DOHH2 (cell line): ENCODE measurements at regions not wholly inside any gene's neighbourhood (a gene's known extent, or its start where the extent isn't known, plus 50 kb on each side); places are given as distances from the start of the nearest gene placed in this dataset.

Experiments used
- H3F3A ChIP-seq: fragments of 200-600 bp; sonication (generic), shearing (Covaris generic); 2 replicates; pipeline ENCODE4 v1.6.0; 2016; ENCODE audit warnings: antibody characterized with exemption, mild to moderate bottlenecking; ENCODE audit not compliant: control insufficient read depth, insufficient read depth
- H3K27ac ChIP-seq: fragments of 200-600 bp; sonication (generic); 2 replicates; pipeline ENCODE4 v1.5.1; 2014; ENCODE audit warnings: low read depth, mild to moderate bottlenecking, low read length, moderate library complexity
- H3K27me3 ChIP-seq: fragments of 200-600 bp; sonication (generic); 2 replicates; pipeline ENCODE4 v1.6.1; 2014; ENCODE audit warnings: mild to moderate bottlenecking, low read length, mixed read lengths; ENCODE audit not compliant: control insufficient read depth
- H3K36me3 ChIP-seq: fragments of 200-600 bp; sonication (generic); 2 replicates; pipeline ENCODE4 v1.6.1; 2014; ENCODE audit warnings: mild to moderate bottlenecking, low read length, moderate library complexity, mixed read lengths; ENCODE audit not compliant: control insufficient read depth
- H3K4me1 ChIP-seq: fragments of 200-600 bp; sonication (generic); 2 replicates; pipeline ENCODE4 v1.6.1; 2014; ENCODE audit warnings: mild to moderate bottlenecking, low read length, mixed read lengths; ENCODE audit not compliant: control insufficient read depth
- H3K4me2 ChIP-seq: fragments of 200-600 bp; sonication (generic); 2 replicates; pipeline ENCODE4 v1.6.0; 2014; ENCODE audit warnings: mild to moderate bottlenecking, low read length, moderate library complexity
- H3K4me3 ChIP-seq: fragments of 200-600 bp; sonication (generic); 2 replicates; pipeline ENCODE4 v1.5.1; 2014; ENCODE audit warnings: mild to moderate bottlenecking, low read length, mixed read lengths
- H3K79me2 ChIP-seq: fragments of 200-600 bp; sonication (generic); 2 replicates; pipeline ENCODE4 v1.6.1; 2014; ENCODE audit warnings: mild to moderate bottlenecking, low read length, mixed read lengths; ENCODE audit not compliant: control insufficient read depth
- H3K9me2 ChIP-seq: fragments of 200-600 bp; sonication (generic); replicated peaks from 2 replicates; pipeline ENCODE4 v1.6.1; 2014; ENCODE audit warnings: mild to moderate bottlenecking, low read length, mixed read lengths; ENCODE audit not compliant: control insufficient read depth
- H3K9me3 ChIP-seq: fragments of 200-600 bp; sonication (generic); 2 replicates; pipeline ENCODE4 v1.6.1; 2014; ENCODE audit warnings: antibody characterized with exemption, low read length, mixed read lengths; ENCODE audit not compliant: control insufficient read depth, insufficient read depth
- H4K20me1 ChIP-seq: fragments of 200-600 bp; sonication (generic); 2 replicates; pipeline ENCODE4 v1.6.0; 2014; ENCODE audit warnings: low read depth, mild to moderate bottlenecking, antibody characterized with exemption, low read length, moderate library complexity; ENCODE audit not compliant: control insufficient read depth, insufficient read depth
- CTCF ChIP-seq: fragments of 200-600 bp; sonication (generic); IDR thresholded peaks from one replicate; pipeline ENCODE4 v1.5.1; 2014; ENCODE audit warnings: antibody characterized with exemption, mild to moderate bottlenecking, low read depth, low read length; ENCODE audit not compliant: poor library complexity, severe bottlenecking
- EZH2phosphoT487 ChIP-seq: fragments of 200-600 bp; sonication (generic); IDR thresholded peaks from 2 replicates; pipeline ENCODE4 v1.6.1; 2017; ENCODE audit warnings: borderline replicate concordance, mild to moderate bottlenecking, antibody characterized with exemption, low read length, moderate library complexity, mixed read lengths

GRCh38 chr5:148768806-148769415 lies 57.5 kb upstream of the ADRB2 start:
- no peak overlapping the region for H3K4me2 ChIP-seq
- no peaks in the 10 kb centered on the region for H4K20me1 ChIP-seq
- H3K36me3 ChIP-seq: no peaks in the 10 kb centered on the region
- H3K9me3 ChIP-seq: no peaks in the 10 kb centered on the region
- no peak overlapping the region for H3K4me3 ChIP-seq
- TF ChIP-seq EZH2phosphoT487 (no peak), CTCF (no peak)
- H3K79me2 ChIP-seq: no peaks in the 10 kb centered on the region
- peaks cover 3% of the 10 kb centered on the region for H3K4me1 ChIP-seq
- no peak overlapping the region for H3K27ac ChIP-seq
- no peaks in the 10 kb centered on the region for H3F3A ChIP-seq
- H3K9me2 ChIP-seq: no peaks in the 10 kb centered on the region
- H3K27me3 ChIP-seq: peaks cover 14% of the 10 kb centered on the region

GRCh38 chr5:148769941-148770340 lies 56.5 kb upstream of the ADRB2 start:
- TF ChIP-seq EZH2phosphoT487: no peak
- no peak for TF ChIP-seq CTCF
- Histone ChIP-seq H3K9me3 (no peaks in the 10 kb centered on the region), H3K4me2 (no peak overlapping the region), H4K20me1 (no peaks in the 10 kb centered on the region), H3K4me1 (peaks cover 8% of the 10 kb centered on the region), H3K27me3 (peaks cover 17% of the 10 kb centered on the region), H3K27ac (no peak overlapping the region), H3K79me2 (no peaks in the 10 kb centered on the region), H3K9me2 (no peaks in the 10 kb centered on the region), H3K4me3 (no peak overlapping the region), H3K36me3 (no peaks in the 10 kb centered on the region), H3F3A (no peaks in the 10 kb centered on the region)

GRCh38 chr5:148774313-148774712 lies 52.1 kb upstream of the ADRB2 start:
- H3K27me3 ChIP-seq: peaks cover 14% of the 10 kb centered on the region
- no peak overlapping the region for H3K27ac ChIP-seq
- H3K4me2 ChIP-seq: no peak overlapping the region
- no peaks in the 10 kb centered on the region for H3F3A ChIP-seq
- no peak overlapping the region for H3K4me3 ChIP-seq
- TF ChIP-seq CTCF: no peak
- TF ChIP-seq EZH2phosphoT487: no peak
- H3K9me3 ChIP-seq: no peaks in the 10 kb centered on the region
- peaks cover 8% of the 10 kb centered on the region for H3K4me1 ChIP-seq
- no peaks in the 10 kb centered on the region for H3K36me3 ChIP-seq
- H3K79me2 ChIP-seq: no peaks in the 10 kb centered on the region
- no peaks in the 10 kb centered on the region for H3K9me2 ChIP-seq
- H4K20me1 ChIP-seq: no peaks in the 10 kb centered on the region

GRCh38 chr5:148776261-148776660 lies 50.1 kb upstream of the ADRB2 start:
- H3K9me3 ChIP-seq: no peaks in the 10 kb centered on the region
- no peak overlapping the region for H3K4me3 ChIP-seq
- TF ChIP-seq EZH2phosphoT487: no peak
- TF ChIP-seq CTCF: no peak
- H3K27ac ChIP-seq: no peak overlapping the region
- H3K36me3 ChIP-seq: no peaks in the 10 kb centered on the region
- no peaks in the 10 kb centered on the region for H3K79me2 ChIP-seq
- peaks cover 8% of the 10 kb centered on the region for H3K4me1 ChIP-seq
- no peaks in the 10 kb centered on the region for H3F3A ChIP-seq
- H3K9me2 ChIP-seq: no peaks in the 10 kb centered on the region
- H4K20me1 ChIP-seq: no peaks in the 10 kb centered on the region
- no peak overlapping the region for H3K4me2 ChIP-seq
- peaks cover 14% of the 10 kb centered on the region for H3K27me3 ChIP-seq
